Jurkat, Clone E6-1 (cell line): ENCODE measurements at regions not wholly inside any gene's neighbourhood (a gene's known extent, or its start where the extent isn't known, plus 50 kb on each side); places are given as distances from the start of the nearest gene placed in this dataset.
"Not testable (repeated sequence)": the region's sequence is repeated elsewhere in the genome, so short reads cannot be mapped to it uniquely, and the experiment has no call there.

ENCODE experiments used
- DNase-seq: peaks from one replicate; pipeline ENCODE4 v3.0.0-alpha.2; 2011; ENCODE audit warnings: low read depth, low spot score
- H3K4me3 ChIP-seq: 2 replicates; pipeline ENCODE4 v1.5.1; 2011; ENCODE audit warnings: mild to moderate bottlenecking, low read length, control low read depth, moderate library complexity

GRCh38 chr1:178020968-178021640 is 51.2 kb upstream of the SEC16B start:
- no peak for DNase-seq
- no peak overlapping the region for H3K4me3 ChIP-seq

- DNase-seq: no peak
- H3K4me3 ChIP-seq: no peak overlapping the region
These were observed 52.1 kb upstream of the SEC16B start for GRCh38 chr1:178021950-178022349.

GRCh38 chr1:178023181-178023618 is 53.3 kb upstream of the SEC16B start:
- no peak for DNase-seq
- no peak overlapping the region for H3K4me3 ChIP-seq

DNA sequence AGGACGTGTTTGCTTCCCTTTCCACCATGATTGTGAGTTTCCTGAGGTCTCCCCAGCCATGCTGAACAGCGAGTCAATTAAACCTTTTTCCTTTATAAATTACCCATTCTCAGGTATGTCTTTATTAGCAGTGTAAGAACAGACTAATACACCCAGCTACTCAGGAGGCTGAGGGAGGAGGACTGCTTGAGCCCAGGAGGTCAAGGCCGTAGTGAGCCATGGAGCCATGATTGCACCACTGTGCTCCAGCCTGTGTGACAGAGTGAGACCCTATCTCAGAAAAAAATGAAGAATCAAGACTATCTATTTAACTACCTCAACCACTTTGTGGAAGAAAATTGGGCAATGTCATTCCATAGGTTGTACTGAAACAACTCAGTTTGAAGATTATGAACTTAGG is 54.6 kb upstream of the SEC16B start:
- no peak overlapping the region for H3K4me3 ChIP-seq
- no peak for DNase-seq

DNA sequence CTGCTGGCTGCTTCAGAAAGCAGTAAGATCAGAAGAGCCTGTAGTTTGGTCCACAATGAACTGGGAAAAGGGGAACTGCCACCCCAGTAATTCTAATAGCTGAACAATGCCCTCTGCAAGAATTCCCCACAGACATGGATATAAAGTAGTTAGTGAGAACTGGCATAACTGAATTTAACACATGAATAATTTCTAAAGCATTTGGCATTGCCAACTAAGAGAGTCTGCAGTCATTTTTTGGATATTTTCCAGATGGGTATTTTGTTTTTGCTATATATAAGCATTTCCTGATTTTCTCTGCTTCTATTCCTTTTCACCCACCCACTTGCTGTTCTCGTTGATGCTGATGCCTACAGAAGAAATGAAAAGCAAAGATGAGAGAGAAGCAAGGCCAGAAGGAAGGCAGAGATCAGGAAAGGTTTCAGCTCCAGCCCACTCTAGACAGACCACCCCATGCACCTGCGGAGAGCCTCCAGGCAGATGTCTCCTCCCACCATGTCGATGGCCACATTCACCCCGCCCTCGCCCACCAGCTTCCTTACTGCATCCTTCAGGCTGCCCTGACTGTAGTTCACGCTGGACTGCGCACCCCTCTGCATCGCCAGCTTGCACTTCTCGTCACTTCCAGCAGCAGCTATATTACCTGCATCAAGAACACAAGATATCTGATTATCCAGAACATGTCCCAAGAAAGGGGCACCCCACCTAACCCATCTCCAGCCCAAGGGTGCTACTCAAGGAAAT is 55.9 kb upstream of the SEC16B start:
- no peak overlapping the region for H3K4me3 ChIP-seq
- no peak for DNase-seq

- no peak for DNase-seq
- H3K4me3 ChIP-seq: no peak overlapping the region
These were observed 59.1 kb upstream of the SEC16B start for GRCh38 chr1:178028841-178029481.

DNA sequence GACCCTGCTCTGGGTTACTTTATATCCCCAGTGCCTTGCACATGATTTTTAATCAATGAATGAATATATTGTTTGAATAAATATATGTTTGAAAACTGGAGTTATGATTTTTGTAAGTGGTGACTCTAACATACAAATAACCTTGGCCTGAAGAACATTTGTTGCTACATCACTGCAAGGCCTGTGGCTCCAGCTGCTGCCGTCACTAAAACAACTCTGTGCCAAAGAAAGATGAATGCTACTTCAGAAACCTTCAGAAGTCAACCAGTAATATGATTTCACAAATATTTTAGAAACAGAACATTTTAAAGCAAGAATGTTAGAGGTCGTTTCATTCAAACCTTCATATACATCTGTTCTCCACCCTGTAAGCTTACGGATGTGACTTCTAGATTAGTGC is 60.6 kb upstream of the SEC16B start:
- no peak for DNase-seq

DNA sequence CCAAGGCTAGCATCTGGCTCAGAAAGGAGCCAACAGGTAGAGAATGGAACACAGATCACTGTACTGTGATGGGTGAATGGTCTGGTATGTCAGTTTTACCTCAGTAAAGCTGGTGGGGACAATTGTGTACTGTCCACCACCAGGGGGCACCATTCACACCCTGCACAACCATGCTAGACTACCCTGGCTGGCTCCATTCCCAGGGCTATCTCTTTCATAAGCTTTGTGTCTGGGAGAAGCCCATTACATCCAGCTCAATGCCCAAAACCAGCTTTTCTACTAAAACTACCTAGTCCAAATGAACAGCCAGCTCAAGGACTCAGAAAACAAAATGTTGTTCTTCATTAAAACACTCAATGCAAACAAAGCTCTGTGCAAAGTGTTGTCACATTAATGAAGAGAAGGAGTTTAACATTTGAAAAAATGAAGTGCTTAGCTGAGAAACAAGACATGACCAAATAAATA is 62.0 kb upstream of the RASAL2 start:
- H3K4me3 ChIP-seq: no peak overlapping the region
- peak; percentile 37 for DNase-seq

More for the DNA sequence above, 60.6 kb upstream of the SEC16B start:
- no peak overlapping the region for H3K4me3 ChIP-seq

DNA sequence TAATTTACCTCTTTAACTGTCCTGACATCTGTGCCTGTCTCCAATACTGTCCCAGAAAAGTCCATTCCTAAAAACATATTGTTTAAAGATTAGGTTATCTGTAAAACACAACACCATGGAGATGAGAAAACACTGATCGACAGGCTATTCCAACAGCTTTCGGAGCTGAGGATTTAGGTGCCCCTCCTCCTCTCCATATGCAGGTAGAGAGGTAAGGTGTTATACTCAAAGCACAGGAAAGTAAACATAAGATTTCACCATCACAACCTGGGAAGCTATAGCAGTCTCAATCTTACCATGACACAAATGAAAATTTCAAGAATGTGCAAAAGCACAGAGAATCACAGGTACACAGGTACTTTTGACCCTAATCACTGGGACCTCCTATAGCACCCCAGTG is 60.9 kb upstream of the RASAL2 start:
- H3K4me3 ChIP-seq: no peak overlapping the region
- no peak for DNase-seq

DNA sequence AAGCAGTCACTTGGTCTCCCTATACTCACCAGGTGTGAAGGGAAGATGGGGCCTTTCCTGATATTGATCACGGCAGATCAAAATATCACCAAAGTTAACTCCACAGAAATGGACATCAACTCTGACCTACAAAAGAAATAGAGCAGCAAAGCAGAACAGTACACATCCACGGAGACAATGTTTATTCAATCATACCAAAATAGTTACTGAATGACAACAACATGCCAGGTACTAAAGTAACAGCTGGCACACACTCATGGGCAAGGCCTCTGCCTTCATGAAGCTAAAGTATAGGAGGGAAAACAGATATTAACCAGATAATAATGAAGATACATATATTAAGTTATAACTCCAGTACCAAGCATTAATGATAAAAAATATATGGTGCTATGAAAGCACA is 59.2 kb upstream of the RASAL2 start:
- H3K4me3 ChIP-seq: no peak overlapping the region
- no peak for DNase-seq

- no peak overlapping the region for H3K4me3 ChIP-seq
- no peak for DNase-seq
These were observed 57.8 kb upstream of the RASAL2 start for GRCh38 chr1:178036090-178036489.

DNA sequence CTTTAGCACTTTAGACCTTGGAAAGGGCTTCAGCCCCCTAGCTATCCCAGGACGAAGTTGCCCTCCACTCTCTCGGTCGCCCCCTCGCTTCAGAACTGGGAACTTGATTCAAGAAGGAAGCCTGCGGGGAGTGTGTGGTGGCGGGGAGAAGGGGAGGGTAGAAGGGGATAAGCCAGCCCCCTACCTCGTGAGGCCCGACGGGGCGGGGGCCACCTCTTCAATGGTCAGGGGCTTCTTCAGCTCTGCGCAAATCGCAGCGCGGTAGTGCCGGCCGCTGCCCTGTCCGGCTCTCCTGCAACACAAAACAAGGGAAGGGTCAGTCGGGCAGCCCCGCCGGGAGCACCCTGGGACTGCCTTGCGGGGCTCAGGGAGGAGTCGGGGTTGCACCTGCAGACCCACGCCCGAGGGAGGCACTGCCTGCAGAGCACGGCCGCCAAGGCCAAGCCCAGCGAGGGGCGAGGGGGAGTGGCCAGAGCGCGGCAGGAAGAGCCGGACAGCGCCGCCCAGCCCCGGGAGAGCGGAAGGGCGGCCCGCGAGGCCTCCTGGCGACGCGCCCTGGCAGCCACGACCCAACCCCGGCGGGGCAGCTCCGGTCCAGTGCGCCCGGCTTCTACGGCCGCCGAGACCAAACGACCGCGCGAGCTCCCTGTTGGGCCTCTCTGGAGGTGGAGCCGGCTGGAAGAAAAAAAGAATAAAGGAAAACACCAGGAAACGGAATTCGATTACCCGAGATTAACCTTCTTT is 56.2 kb upstream of the RASAL2 start:
- DNase-seq: no peak
- no peak overlapping the region for H3K4me3 ChIP-seq

DNA sequence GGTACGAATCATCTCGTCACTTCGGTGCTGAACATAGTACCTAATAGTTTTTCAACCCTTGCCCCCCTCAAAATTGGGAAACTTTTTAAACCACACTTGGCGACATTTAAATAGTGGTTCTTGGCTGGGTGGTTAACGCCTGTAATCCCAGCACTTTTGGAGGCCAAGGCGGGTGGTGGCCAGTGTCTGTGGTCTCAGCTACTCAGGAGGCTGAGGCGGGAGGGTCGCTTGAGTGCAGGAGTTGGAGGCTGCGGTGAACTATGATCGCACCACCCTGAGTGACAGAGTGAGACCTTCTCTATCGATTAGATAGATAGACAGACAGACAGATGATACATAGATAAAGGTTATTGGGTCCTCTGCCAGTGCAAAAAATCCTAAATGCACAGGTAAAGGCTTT is 55.5 kb upstream of the RASAL2 start:
- DNase-seq: no peak

DNA sequence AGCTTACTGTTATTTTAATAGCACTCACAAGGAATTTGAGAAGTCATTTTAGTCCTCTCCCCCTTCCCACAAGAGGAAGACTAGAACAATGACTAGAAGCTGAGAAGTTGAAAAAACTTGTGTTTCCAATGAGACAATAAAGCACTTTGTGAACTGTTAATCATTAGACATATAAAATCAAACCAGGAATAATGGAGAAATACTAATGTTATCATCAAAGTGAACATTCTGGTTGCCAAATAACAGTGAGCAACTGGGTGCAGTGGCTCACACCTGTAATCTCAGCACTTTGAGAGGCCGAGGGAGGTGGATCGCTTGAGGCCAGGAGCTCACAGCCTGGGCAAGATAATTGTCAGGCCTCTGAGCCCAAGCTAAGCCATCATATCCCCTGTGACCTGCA is 54.0 kb upstream of the RASAL2 start:
- no peak overlapping the region for H3K4me3 ChIP-seq
- no peak for DNase-seq

More for the DNA sequence above, 55.5 kb upstream of the RASAL2 start:
- no peak overlapping the region for H3K4me3 ChIP-seq

DNA sequence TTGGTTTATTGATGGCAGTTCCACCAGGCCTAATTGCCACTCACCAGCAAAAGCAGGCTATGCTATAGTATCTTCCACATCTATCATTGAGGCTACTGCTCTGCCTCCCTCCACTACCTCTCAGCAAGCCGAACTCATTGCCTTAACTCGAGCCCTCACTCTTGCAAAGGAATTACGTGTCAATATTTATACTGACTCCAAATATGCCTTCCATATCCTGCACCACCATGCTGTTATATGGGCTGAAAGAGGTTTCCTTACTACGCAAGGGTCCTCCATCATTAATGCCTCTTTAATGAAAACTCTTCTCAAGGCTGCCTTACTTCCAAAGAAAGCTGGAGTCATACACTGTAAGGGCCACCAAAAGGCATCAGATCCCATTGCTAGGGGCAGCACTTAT is 50.0 kb upstream of the RASAL2 start:
- H3K4me3 ChIP-seq, DNase-seq: not testable (repeated sequence)
